ENCODE measurements at regions not wholly inside any gene's neighbourhood (a gene's known extent, or its start where the extent isn't known, plus 50 kb on each side); places are given as distances from the start of the nearest gene placed in this dataset.

- no peak for TF ChIP-seq CTCF (IDR thresholded peaks at IDR 0.05)
- Mint-ChIP-seq H3K9me3 (no peaks in the 10 kb centered on the region), H3K27me3 (ENCODE audit: insufficient read depth) (no peaks in the 10 kb centered on the region; the same call in none of the 2 replicates), H3K4me1 (ENCODE audit: low read depth) (no peaks in the 10 kb centered on the region), H3K27ac (no peak overlapping the region), H3K4me3 (no peak overlapping the region), H3K36me3 (ENCODE audit: low read depth) (no peaks in the 10 kb centered on the region)
- no peak for DNase-seq
Measured at GRCh38 chr16:75793641-75794040, 67.4 kb upstream of the CPHXL start.

- DNase-seq, result no peak
- Mint-ChIP-seq H3K36me3 (ENCODE audit: low read depth) (no peaks in the 10 kb centered on the region), H3K27ac (no peak overlapping the region), H3K4me1 (ENCODE audit: low read depth) (no peaks in the 10 kb centered on the region), H3K27me3 (ENCODE audit: insufficient read depth) (no peaks in the 10 kb centered on the region; the same call in none of the 2 replicates), H3K9me3 (no peaks in the 10 kb centered on the region), H3K4me3 (no peak overlapping the region)
- no peak for TF ChIP-seq CTCF (IDR thresholded peaks at IDR 0.05)
Measured at GRCh38 chr16:75794426-75794825, 68.1 kb upstream of the CPHXL start.

- no peaks in the 10 kb centered on the region for H3K36me3 Mint-ChIP-seq (ENCODE audit: low read depth)
Measured at GRCh38 chr16:75798714-75799113, 72.4 kb upstream of the CPHXL start.

GRCh38 chr16:75801307-75801706 is 75.0 kb upstream of the CPHXL start:
- Mint-ChIP-seq H3K9me3 (no peaks in the 10 kb centered on the region), H3K4me3 (no peak overlapping the region), H3K4me1 (ENCODE audit: low read depth) (no peaks in the 10 kb centered on the region), H3K36me3 (ENCODE audit: low read depth) (no peaks in the 10 kb centered on the region), H3K27me3 (ENCODE audit: insufficient read depth) (peaks cover 2% of the 10 kb centered on the region), H3K27ac (no peak overlapping the region)
- no peak for DNase-seq
- peak; percentile 42; the same call in 1 of the 2 replicates for TF ChIP-seq CTCF (IDR thresholded peaks at IDR 0.05)

More at GRCh38 chr16:75798714-75799113, 72.4 kb upstream of the CPHXL start:
- H3K4me1 Mint-ChIP-seq (ENCODE audit: low read depth), result no peaks in the 10 kb centered on the region
- TF ChIP-seq CTCF (IDR thresholded peaks at IDR 0.05), result no peak
- H3K4me3 Mint-ChIP-seq, result no peak overlapping the region
- DNase-seq, result no peak
- H3K27me3 Mint-ChIP-seq (ENCODE audit: insufficient read depth), result no peaks in the 10 kb centered on the region; the same call in 1 of the 2 replicates
- no peak overlapping the region for H3K27ac Mint-ChIP-seq
- no peaks in the 10 kb centered on the region for H3K9me3 Mint-ChIP-seq

- no peak for DNase-seq
- Mint-ChIP-seq H3K4me3 (no peak overlapping the region), H3K4me1 (ENCODE audit: low read depth) (no peaks in the 10 kb centered on the region), H3K36me3 (ENCODE audit: low read depth) (no peaks in the 10 kb centered on the region), H3K27me3 (ENCODE audit: insufficient read depth) (peaks cover 3% of the 10 kb centered on the region; the same call in 1 of the 2 replicates), H3K27ac (no peak overlapping the region), H3K9me3 (no peaks in the 10 kb centered on the region)
- TF ChIP-seq CTCF (IDR thresholded peaks at IDR 0.05), result no peak
Measured at GRCh38 chr16:75803753-75804152, 77.5 kb upstream of the CPHXL start.

GRCh38 chr16:75804368-75804767 is 78.1 kb upstream of the CPHXL start:
- no peak for TF ChIP-seq CTCF (IDR thresholded peaks at IDR 0.05)
- Mint-ChIP-seq H3K4me3 (no peak overlapping the region), H3K9me3 (no peaks in the 10 kb centered on the region), H3K27me3 (ENCODE audit: insufficient read depth) (peaks cover 3% of the 10 kb centered on the region; the same call in 1 of the 2 replicates), H3K36me3 (ENCODE audit: low read depth) (no peaks in the 10 kb centered on the region), H3K27ac (no peak overlapping the region), H3K4me1 (ENCODE audit: low read depth) (no peaks in the 10 kb centered on the region)
- DNase-seq, result no peak

Measured in HFFc6 (cell line).